KG1 (cell line): ENCODE measurements at regions not wholly inside any gene's neighbourhood (a gene's known extent, or its start where the extent isn't known, plus 50 kb on each side); places are given as distances from the start of the nearest gene placed in this dataset.
"Not testable (repeated sequence)": the region's sequence is repeated elsewhere in the genome, so short reads cannot be mapped to it uniquely, and the experiment has no call there.

Source experiments
- DNase-seq: peaks from one replicate; lab custom pipeline; 2025; lab: John Stamatoyannopoulos, UW

- DNase-seq: no peak
Observed at GRCh38 chr16:17983847-17984639, 352.5 kb downstream of the NPIPA8 start.

DNA sequence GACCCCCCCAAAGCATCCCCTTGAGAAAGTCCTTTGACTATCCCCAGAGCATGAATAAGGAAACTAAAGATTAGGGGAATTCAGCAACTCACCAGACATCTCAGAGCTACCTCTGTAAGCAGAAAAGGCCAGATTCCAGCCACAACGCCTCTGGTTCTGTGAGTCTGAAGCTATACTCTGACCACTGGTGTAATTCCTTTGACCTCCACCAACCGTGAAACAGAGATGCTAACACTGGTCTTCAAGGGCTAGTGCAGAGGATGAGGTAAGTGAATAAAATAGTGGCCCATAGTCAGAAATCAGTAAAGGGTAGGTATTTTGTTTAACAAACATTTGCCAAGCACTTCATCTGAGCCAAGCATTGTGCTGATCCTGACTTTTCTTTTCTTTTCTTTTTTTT lies 353.4 kb downstream of the NPIPA8 start:
- DNase-seq: no peak

DNA sequence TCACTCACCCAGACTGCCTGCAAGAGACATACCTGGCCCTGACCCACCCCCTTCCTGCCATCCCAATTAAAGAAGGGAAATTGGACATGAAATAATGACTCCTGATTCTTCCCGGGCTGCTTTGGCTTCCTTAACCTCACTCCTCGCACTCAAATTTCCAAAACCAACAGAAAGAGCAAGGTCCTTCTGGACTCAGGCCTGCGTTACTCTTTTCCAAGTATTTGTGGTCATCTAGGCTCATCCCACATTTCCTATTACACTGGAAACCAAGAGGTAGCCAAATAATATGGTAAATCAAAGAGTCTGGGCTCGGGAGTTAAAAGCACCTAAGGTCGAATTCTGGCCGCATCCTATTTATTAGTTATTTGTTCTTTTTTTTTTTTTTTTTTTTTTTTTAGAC lies 359.3 kb downstream of the NPIPA8 start:
- no peak for DNase-seq

GRCh38 chr16:17972460-17972943 lies 364.0 kb downstream of the NPIPA8 start:
- DNase-seq: no peak

DNA sequence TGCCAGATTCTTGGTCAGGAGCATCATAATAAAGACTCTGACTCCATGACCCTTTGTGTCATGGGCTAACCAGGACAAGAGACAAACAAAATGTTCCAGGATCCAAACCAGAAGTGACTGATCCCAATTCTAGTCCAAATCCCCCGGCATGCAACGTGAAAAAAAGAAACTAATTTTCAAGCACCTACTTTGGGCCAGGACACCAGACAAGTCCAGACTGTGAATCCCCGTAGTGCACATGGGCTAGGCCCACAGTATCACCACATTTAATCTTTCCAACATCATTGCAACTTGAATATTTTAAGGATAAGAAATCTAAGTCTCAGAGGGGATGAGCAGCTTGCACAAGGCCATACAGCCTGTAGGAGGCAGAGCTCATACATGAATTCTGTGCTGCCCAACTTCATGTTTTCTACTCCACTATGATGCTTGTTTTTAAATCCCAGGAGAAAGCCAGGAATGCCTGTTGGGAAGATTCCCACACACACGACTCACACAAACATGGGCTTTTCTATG lies 365.7 kb downstream of the NPIPA8 start:
- DNase-seq: no peak

- no peak for DNase-seq
Observed at GRCh38 chr16:17970157-17970765, 366.3 kb downstream of the NPIPA8 start.

DNA sequence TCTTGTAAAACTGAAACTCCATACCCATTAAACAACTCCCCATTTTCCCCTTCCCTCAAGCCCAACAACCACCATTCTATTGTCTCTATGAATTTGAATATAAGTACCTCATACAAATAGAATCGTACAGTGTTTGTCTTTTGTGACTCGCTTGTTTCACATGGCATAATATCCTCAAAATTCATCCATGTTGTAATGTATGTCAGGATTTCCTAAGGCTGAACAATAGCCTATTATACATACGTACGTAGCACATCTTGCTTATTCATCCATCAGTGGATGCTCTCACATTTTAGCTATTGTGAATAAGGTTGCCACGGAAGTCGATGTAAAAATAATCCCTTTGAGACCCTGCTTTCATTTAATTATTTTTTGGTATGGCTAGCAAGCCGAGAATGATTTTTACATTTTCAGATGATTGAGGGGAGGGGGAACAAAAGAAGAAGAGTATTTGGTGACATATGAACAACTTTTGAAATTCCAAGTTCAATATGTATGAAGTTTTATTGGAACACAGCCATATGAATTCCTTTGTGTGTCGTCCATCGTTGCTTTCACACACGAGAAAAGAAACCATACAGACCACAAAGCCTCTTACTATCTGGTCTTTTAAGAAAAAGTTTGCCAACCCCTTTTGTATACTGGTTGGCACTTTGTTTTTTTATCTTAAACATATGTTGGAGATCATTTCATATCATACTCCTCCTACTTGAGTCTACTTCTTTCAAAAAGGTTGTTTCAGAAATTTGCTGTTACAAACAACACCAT lies 371.2 kb downstream of the NPIPA8 start:
- no peak for DNase-seq

GRCh38 chr16:17964196-17964595 lies 372.3 kb downstream of the NPIPA8 start:
- DNase-seq: no peak

DNA sequence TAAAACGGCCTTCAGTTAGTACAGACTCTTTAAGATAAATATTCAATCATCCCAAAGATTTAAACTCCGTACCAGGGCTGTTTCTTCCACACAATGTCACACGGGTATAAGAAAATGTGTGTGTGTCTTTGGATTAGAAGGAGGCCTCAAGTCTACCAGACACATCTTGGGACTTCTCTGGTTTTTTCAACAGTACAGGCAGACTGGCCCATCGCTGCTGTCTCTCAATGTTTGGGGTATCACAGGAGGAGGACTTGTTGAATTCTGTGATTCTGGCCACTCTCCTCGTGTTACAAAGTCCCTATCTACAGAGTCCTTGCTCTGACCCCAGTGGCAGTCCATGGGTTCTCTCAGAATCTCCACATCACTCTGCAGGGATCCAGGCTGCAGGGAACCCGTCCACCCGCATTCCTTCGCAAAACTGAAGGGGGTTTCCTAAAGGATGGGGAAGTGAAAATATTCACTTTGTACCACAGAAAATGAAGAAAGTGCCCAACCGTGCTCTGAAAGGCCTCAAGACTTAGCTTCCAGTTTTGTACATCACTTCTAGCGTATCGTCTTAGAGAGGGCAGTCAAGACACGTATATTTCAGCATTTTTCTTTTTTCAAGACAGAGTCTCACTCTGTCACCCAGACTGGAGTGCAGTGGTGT lies 373.2 kb downstream of the NPIPA8 start:
- DNase-seq: no peak

DNA sequence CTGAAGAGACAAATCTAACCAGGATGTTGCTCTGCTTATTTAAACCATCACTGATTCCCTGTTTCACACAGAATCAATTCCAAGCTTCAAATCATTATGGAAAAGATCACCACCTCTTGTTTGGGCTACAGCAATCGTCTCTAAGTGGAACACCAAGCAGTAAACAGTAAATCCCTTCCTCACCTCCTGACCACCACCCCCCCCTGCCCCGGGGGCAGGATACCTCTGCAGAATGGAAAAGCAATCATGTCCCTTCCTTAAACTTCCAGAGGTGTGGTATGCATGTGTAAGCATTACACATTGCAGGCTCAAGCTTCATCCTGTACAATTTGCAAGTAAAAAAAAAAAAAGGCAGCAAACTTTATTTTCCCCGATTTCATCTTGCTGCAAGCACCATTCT lies 373.8 kb downstream of the NPIPA8 start:
- DNase-seq: no peak

GRCh38 chr16:17961822-17962221 lies 374.7 kb downstream of the NPIPA8 start:
- not testable (repeated sequence) for DNase-seq

- DNase-seq: no peak
Observed at GRCh38 chr16:17951378-17951777, 385.2 kb downstream of the NPIPA8 start.

DNA sequence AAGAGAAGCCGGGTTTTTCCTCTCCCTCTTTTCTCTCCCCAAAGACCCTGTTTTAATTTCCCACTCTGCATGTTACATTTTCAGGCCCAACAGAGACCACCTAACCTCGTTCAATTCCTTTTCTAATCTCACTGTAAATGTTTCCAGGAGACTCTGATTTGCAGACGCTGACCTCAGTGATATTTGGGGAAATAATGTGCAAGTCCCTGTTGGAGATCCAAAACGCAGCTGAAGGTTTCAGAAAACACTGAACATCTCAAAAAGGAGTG lies 386.6 kb downstream of the NPIPA8 start:
- DNase-seq: no peak

DNA sequence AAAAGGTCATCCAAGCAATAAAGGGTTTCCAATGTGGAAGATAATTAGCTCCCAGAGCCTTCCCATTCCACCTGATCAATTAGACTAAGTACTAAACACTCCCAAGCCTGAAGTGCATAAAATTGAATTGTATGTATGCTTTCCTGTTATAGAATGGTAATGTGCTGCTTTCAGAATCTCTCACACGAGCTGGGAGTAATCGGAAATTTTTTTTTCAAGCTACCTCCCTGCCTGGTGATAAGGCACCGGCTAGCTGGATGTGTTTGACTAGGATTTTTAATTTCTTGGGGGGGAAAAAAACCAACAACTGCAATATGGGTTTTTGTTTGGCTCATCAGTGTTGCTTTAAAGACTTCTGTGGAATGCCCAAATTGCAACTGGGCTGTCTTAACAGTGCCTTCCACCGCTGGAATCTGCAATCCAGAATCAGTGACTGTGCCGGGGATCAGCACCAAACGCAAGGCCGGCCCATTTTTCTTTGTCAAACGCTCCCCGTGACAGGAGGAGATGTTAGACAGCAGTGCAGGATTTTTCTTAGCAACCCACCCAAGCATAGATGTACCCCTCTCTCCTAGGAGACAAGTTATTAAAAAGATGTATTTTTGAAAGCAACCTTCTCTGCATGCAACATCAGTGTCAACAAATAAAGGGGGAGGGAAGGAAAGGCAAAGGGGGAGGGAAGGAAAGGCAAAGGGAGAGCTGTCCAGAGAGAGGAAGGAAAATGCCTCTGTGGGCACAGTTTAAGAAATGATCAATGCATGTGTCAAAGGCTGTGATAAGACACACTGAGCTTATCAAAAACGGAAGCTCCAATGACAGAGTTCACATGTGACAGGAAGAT lies 387.2 kb downstream of the NPIPA8 start:
- DNase-seq: no peak

DNA sequence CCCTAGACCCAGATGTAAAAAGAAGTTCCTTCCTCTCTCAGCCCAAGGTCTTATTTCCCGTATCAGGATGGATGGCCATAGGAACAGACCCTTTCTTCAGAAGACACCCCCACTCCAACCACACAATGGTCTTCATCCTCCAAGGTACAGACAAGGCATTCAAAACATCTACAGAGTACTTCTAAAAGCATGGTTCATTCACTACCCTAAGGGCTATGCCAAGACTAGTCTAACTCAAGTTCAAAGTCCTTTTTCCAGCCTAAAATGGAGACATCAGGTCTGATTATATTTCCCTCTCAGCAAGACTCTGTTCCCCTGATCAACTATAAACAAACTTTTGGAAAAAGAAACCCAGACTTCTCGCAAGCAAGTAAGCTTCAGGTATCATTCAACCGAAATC lies 388.9 kb downstream of the NPIPA8 start:
- DNase-seq: no peak

- no peak for DNase-seq
Observed at GRCh38 chr16:17947165-17947564, 389.4 kb downstream of the NPIPA8 start.

DNA sequence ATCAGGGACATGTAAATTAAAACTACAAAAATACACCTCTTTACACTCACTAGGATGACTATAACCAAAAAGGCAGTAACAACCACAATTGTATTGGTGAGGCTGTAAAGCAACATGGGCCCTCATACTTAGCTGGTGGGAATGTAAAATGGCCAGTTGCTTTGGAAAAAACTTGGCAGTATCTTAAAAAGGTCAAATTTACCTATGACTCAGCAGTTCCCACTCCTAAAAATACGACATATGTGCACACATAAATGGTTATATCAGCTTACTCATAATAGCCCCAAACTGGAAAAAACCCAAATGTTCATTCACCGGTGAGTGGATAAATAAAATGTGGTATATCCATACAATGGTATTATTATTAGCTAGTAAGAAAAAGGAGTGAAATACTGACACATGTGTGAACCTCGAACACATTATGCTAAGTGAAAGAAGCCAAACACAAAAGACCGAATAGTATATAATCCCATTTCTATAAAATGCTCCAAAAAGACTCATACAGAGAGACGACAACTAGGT lies 391.4 kb downstream of the NPIPA8 start:
- DNase-seq: no peak

DNA sequence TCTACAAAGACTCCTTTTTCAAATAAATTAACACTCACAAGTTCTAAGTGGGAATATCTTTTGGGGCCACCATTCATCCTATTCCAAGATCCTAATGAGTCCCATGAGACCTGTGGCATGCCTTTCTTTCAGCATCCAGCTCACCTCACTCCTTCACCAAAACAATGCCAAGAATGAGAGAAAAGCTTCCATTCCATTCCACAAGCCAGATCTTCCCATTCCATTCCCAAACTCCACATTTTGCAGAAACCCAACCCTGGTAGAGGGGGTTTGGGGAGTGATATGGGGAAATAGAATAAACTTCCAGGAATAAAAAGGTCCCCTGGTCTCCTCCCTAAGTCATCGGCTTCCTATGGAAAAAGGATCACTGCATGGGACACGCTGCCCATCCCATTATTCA lies 392.2 kb downstream of the NPIPA8 start:
- no peak for DNase-seq

DNA sequence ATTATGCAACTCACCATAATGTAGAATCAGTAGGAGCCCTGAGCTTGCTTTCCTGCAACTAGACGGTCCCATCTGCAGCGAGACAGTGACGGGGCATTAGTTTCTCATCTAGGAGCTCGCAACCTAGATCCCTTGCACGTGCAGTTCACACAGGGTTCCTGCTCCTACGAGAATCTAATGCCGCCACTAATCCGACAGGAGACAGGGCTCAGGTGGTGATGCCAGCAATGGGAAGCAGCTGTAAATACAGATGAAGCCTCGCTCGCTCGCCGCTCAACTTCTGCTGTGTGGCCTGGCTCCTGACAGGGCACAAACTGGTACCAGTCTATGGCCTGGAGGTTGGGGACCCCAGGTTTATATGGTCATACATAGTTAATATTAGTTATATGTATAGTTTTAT lies 394.5 kb downstream of the NPIPA8 start:
- DNase-seq: no peak

GRCh38 chr16:17940584-17941364 lies 395.8 kb downstream of the NPIPA8 start:
- DNase-seq: no peak
